H1 (cell line): ENCODE measurements at regions not wholly inside any gene's neighbourhood (a gene's known extent, or its start where the extent isn't known, plus 50 kb on each side); places are given as distances from the start of the nearest gene placed in this dataset.

Experiments used
- CTCF ChIA-PET: fragments of 300-600 bp; sonication (Branson Sonifier 250); formaldehyde crosslinking; loops from one replicate; lab custom pipeline; 2021; ENCODE audit not compliant: partially characterized antibody; lab: Charles Lee
- POLR2A ChIA-PET: fragments of 300-600 bp; sonication (Branson Sonifier 250); formaldehyde crosslinking; loops from one replicate; lab custom pipeline; 2021; ENCODE audit warnings: inconsistent platforms; ENCODE audit not compliant: partially characterized antibody; lab: Charles Lee
- DNase-seq, 2 experiments: peaks; one replicate each; pipeline versions ENCODE4 v3.0.0 to v3.0.0-alpha.2; 2010 to 2022; ENCODE audit warnings: low spot score in 2 of 2, low read depth in 1 of 2, mixed read lengths in 1 of 2
- FAIRE-seq: peaks from 2 replicates; lab custom pipeline; 2011; peaks lifted over from hg19 to GRCh38; lab: Jason Lieb, UNC
- H2AFZ ChIP-seq: 2 replicates; pipeline ENCODE4 v1.8.1; 2012; ENCODE audit warnings: low read length, inconsistent platforms
- H2AK5ac ChIP-seq: 2 replicates; pipeline ENCODE4 v1.6.1; 2013; ENCODE audit warnings: low read depth, low read length
- H2BK120ac ChIP-seq: replicated peaks from 2 replicates; pipeline ENCODE3; 2013; ENCODE audit warnings: low read depth, low read length, inconsistent platforms
- H2BK12ac ChIP-seq: 2 replicates; pipeline ENCODE4 v1.6.1; 2013; ENCODE audit warnings: low read depth, low read length
- H2BK15ac ChIP-seq: 2 replicates; pipeline ENCODE4 v1.6.1; 2013; ENCODE audit warnings: low read length
- H2BK20ac ChIP-seq: 2 replicates; pipeline ENCODE4 v1.6.1; 2013; ENCODE audit warnings: low read length
- H2BK5ac ChIP-seq: 2 replicates; pipeline ENCODE4 v1.6.1; 2013; ENCODE audit warnings: low read depth, low read length
- H3K14ac ChIP-seq: 2 replicates; pipeline ENCODE4 v1.6.1; 2013; ENCODE audit warnings: inconsistent platforms; ENCODE audit not compliant: insufficient read length
- H3K18ac ChIP-seq: 2 replicates; pipeline ENCODE4 v1.6.1; 2013; ENCODE audit warnings: low read length; ENCODE audit errors: extremely low read depth
- H3K23ac ChIP-seq: 2 replicates; pipeline ENCODE4 v1.6.1; 2013; ENCODE audit warnings: inconsistent platforms; ENCODE audit not compliant: insufficient read length
- H3K23me2 ChIP-seq: 2 replicates; pipeline ENCODE4 v1.6.1; 2013; ENCODE audit warnings: low read depth, low read length
- H3K27ac ChIP-seq: 2 replicates; pipeline ENCODE4 v1.6.1; 2011; ENCODE audit warnings: low read depth, low read length, inconsistent platforms
- H3K27me3 ChIP-seq, 4 experiments: replicated peaks in 1 of 4; 1 replicate in 1 of 4; 2 replicates in 3 of 4; pipeline versions ENCODE4 v1.6.1 to v1.8.1; 2011 to 2013; ENCODE audit warnings: low read length in 3 of 4, mild to moderate bottlenecking in 3 of 4, inconsistent platforms in 2 of 4, mixed read lengths in 2 of 4, moderate library complexity in 1 of 4; ENCODE audit not compliant: control insufficient read depth in 3 of 4, insufficient read depth in 3 of 4; ENCODE audit errors: extremely low read depth in 1 of 4
- H3K36me3 ChIP-seq, 4 experiments: 2 replicates each; pipeline versions ENCODE4 v1.6.1 to v1.8.1; 2011 to 2013; ENCODE audit warnings: mild to moderate bottlenecking in 4 of 4, low read length in 3 of 4, moderate library complexity in 2 of 4, control low read depth in 1 of 4, inconsistent platforms in 1 of 4; ENCODE audit not compliant: insufficient read depth in 4 of 4, control insufficient read depth in 2 of 4
- H3K4ac ChIP-seq: replicated peaks from 2 replicates; pipeline ENCODE3; 2013; ENCODE audit warnings: low read length, low read depth, mixed read lengths, inconsistent platforms; ENCODE audit not compliant: insufficient read length
- H3K4me1 ChIP-seq, 4 experiments: replicated peaks in 1 of 4; 1 replicate in 1 of 4; 2 replicates in 3 of 4; pipeline versions ENCODE4 v1.6.1 to v1.8.1; 2011 to 2013; ENCODE audit warnings: low read length in 3 of 4, inconsistent platforms in 2 of 4, mixed read lengths in 1 of 4; ENCODE audit not compliant: insufficient read depth in 4 of 4, control insufficient read depth in 3 of 4
- H3K4me2 ChIP-seq, 2 experiments: 2 replicates each; pipeline versions ENCODE4 v1.6.1 to v1.8.1; 2011 to 2013; ENCODE audit warnings: low read depth in 2 of 2, low read length in 2 of 2, control low read depth in 1 of 2, inconsistent platforms in 1 of 2, mild to moderate bottlenecking in 1 of 2; ENCODE audit not compliant: insufficient read depth in 1 of 2
- H3K4me3 ChIP-seq, 4 experiments: fragments of 200-600, 300-600 bp in 1 of 4; sonication (generic), shearing (Covaris generic), sonication (Bioruptor Twin) in 1 of 4; 2 replicates each; pipeline versions ENCODE4 v1.5.1 to v1.8.1; 2011 to 2016; ENCODE audit warnings: low read length in 4 of 4, low read depth in 3 of 4, control low read depth in 2 of 4, inconsistent platforms in 2 of 4, mild to moderate bottlenecking in 2 of 4, mixed read lengths in 1 of 4, moderate library complexity in 1 of 4; ENCODE audit not compliant: insufficient read depth in 2 of 4; ENCODE audit errors: extremely low read depth in 1 of 4
- H3K56ac ChIP-seq: replicated peaks from 2 replicates; pipeline ENCODE3; 2013; ENCODE audit warnings: low read depth, mild to moderate bottlenecking, mixed read lengths, low read length, inconsistent platforms; ENCODE audit not compliant: insufficient read length
- H3K79me1 ChIP-seq: 2 replicates; pipeline ENCODE4 v1.6.1; 2013; ENCODE audit warnings: low read depth, low read length, control low read depth
- H3K79me2 ChIP-seq, 2 experiments: 2 replicates each; pipeline versions ENCODE4 v1.6.1 to v1.8.1; 2012 to 2013; ENCODE audit warnings: low read length in 2 of 2, mild to moderate bottlenecking in 2 of 2, inconsistent platforms in 1 of 2; ENCODE audit not compliant: insufficient read depth in 2 of 2, control insufficient read depth in 1 of 2
- H3K9ac ChIP-seq, 4 experiments: replicated peaks in 1 of 4; 1 replicate in 1 of 4; 2 replicates in 3 of 4; pipeline versions ENCODE4 v1.6.1 to v1.8.1; 2011 to 2013; ENCODE audit warnings: low read depth in 3 of 4, low read length in 3 of 4, control low read depth in 2 of 4, mild to moderate bottlenecking in 2 of 4, moderate library complexity in 2 of 4, inconsistent platforms in 1 of 4; ENCODE audit errors: extremely low read depth in 1 of 4
- H3K9me3 ChIP-seq, 2 experiments: 2 replicates each; pipeline versions ENCODE4 v1.6.1 to v1.8.1; 2012 to 2013; ENCODE audit warnings: mild to moderate bottlenecking in 2 of 2, moderate library complexity in 2 of 2, control low read depth in 1 of 2, inconsistent platforms in 1 of 2, low read depth in 1 of 2, low read length in 1 of 2, mixed read lengths in 1 of 2; ENCODE audit not compliant: insufficient read depth in 2 of 2
- H4K20me1 ChIP-seq, 2 experiments: replicated peaks in 1 of 2; 2 replicates each; pipeline versions ENCODE3 to v1.8.1; 2011 to 2013; ENCODE audit warnings: inconsistent platforms in 2 of 2, low read length in 2 of 2, mild to moderate bottlenecking in 1 of 2; ENCODE audit not compliant: insufficient read depth in 2 of 2, control insufficient read depth in 1 of 2
- H4K5ac ChIP-seq: 2 replicates; pipeline ENCODE4 v1.6.1; 2013; ENCODE audit warnings: low read length, low read depth, mixed read lengths, inconsistent platforms; ENCODE audit not compliant: insufficient read length
- H4K8ac ChIP-seq: 2 replicates; pipeline ENCODE4 v1.8.0; 2013; ENCODE audit warnings: mild to moderate bottlenecking, moderate library complexity, low read length, inconsistent platforms; ENCODE audit not compliant: insufficient read depth; ENCODE audit errors: extremely low read depth
- H4K91ac ChIP-seq: replicated peaks from 2 replicates; pipeline ENCODE3; 2013; ENCODE audit warnings: low read length, mixed read lengths, inconsistent platforms; ENCODE audit not compliant: insufficient read length
- BCL11A ChIP-seq, 2 experiments: IDR thresholded peaks; one replicate each; pipeline ENCODE4 v1.6.1; 2011; ENCODE audit warnings: low read depth in 2 of 2, low read length in 2 of 2, mild to moderate bottlenecking in 2 of 2
- EP300 ChIP-seq, 2 experiments: IDR thresholded peaks; 1 replicate in 1 of 2; 2 replicates in 1 of 2; pipeline ENCODE4 v1.6.1; 2011 to 2012; ENCODE audit warnings: low read depth in 2 of 2, low read length in 2 of 2, mild to moderate bottlenecking in 2 of 2, borderline replicate concordance in 1 of 2, inconsistent platforms in 1 of 2, moderate library complexity in 1 of 2
- GABPA ChIP-seq: IDR thresholded peaks from 2 replicates; pipeline ENCODE4 v1.6.1; 2011; ENCODE audit warnings: mild to moderate bottlenecking, low read length, moderate library complexity, borderline replicate concordance; ENCODE audit not compliant: insufficient read depth
- GTF2F1 ChIP-seq: IDR thresholded peaks from 2 replicates; pipeline ENCODE4 v1.6.1; 2012; ENCODE audit warnings: low read depth, low read length, improper control_type of control experiment, borderline replicate concordance
- HDAC2 ChIP-seq, 2 experiments: fragments of 300-600 bp in 1 of 2; sonication (generic) in 1 of 2; IDR thresholded peaks; 2 replicates each; pipeline ENCODE4 v1.6.1; 2011 to 2012; ENCODE audit warnings: low read depth in 2 of 2, low read length in 2 of 2, mild to moderate bottlenecking in 2 of 2, moderate library complexity in 2 of 2, borderline replicate concordance in 1 of 2, inconsistent platforms in 1 of 2
- HDAC6 ChIP-seq: IDR thresholded peaks from one replicate; pipeline ENCODE4 v1.7.1; 2012; ENCODE audit warnings: low read depth, mild to moderate bottlenecking, inconsistent platforms, low read length, moderate library complexity
- JUN ChIP-seq: IDR thresholded peaks from 2 replicates; pipeline ENCODE4 v1.6.1; 2011; ENCODE audit warnings: low read depth, mild to moderate bottlenecking, improper control_type of control experiment, low read length
- JUND ChIP-seq: IDR thresholded peaks from 2 replicates; pipeline ENCODE4 v1.6.1; 2011; ENCODE audit warnings: mild to moderate bottlenecking, improper control_type of control experiment, low read length
- KDM1A ChIP-seq: fragments of 200-600, 300-600 bp; sonication (generic); IDR thresholded peaks from 2 replicates; pipeline ENCODE4 v1.7.1; 2016; ENCODE audit warnings: mild to moderate bottlenecking, low read length, borderline replicate concordance
- POLR2A ChIP-seq, 2 experiments: IDR thresholded peaks; 1 replicate in 1 of 2; 2 replicates in 1 of 2; pipeline ENCODE4 v1.6.1; 2011; ENCODE audit warnings: low read depth in 2 of 2, low read length in 2 of 2, mild to moderate bottlenecking in 2 of 2; ENCODE audit errors: control extremely low read depth in 1 of 2
- SRF ChIP-seq: IDR thresholded peaks from 2 replicates; pipeline ENCODE4 v1.6.1; 2011; ENCODE audit warnings: mild to moderate bottlenecking, low read depth, low read length, moderate library complexity
- TAF1 ChIP-seq: IDR thresholded peaks from 2 replicates; pipeline ENCODE4 v1.6.1; 2011; ENCODE audit warnings: mild to moderate bottlenecking, low read depth, low read length
- YY1 ChIP-seq: IDR thresholded peaks from 2 replicates; pipeline ENCODE4 v1.6.1; 2011; ENCODE audit warnings: low read depth, mild to moderate bottlenecking, low read length
- TF ChIP-seq, protein P1 (sequence below): IDR thresholded peaks from 2 replicates; pipeline ENCODE4 v1.6.1; 2012; ENCODE audit warnings: low read length, inconsistent platforms

DNA sequence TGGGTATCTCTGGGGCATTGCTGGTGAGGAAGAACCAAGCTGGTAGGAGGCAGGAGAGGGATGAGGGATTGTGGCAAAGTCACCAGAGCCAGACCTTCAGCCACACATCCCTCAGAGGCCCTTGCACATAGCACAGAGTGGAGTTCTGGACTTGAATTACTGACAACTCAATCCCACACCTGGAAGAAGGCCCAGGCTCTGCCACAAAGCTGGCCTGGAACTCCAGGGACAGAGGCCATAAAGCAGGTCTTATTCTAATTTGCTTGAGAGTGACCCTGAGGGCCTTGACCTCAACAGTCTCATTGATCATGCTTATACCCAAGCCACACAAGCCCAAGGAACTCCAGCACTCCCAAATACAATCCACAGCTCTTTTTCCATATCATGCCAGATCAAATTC, 486.2 kb upstream of the ZMIZ1 start:
- DNase-seq: no peak
- no peaks in the 10 kb centered on the region for H3K23me2 ChIP-seq
- H4K91ac ChIP-seq: no peak overlapping the region
- H3K56ac ChIP-seq: no peak overlapping the region
- H3K4ac ChIP-seq: no peak overlapping the region
- H2BK12ac ChIP-seq: no peak overlapping the region
- H4K5ac ChIP-seq: no peak overlapping the region
- no peak overlapping the region for H3K9ac ChIP-seq
- no peaks in the 10 kb centered on the region for H3K79me2 ChIP-seq
- no peak overlapping the region for H2BK5ac ChIP-seq
- no peak overlapping the region for H2BK120ac ChIP-seq
- H2BK15ac ChIP-seq: no peak overlapping the region
- POLR2A ChIA-PET: no interaction called here
- no peak for FAIRE-seq
- H3K9me3 ChIP-seq: no peaks in the 10 kb centered on the region
- H3K36me3 ChIP-seq: no peaks in the 10 kb centered on the region
- no peak overlapping the region for H3K4me2 ChIP-seq
- no peaks in the 10 kb centered on the region for H3K79me1 ChIP-seq
- no peak overlapping the region for H3K23ac ChIP-seq
- CTCF ChIA-PET: interaction anchor here (1.2 to 1.4 kb wide), 2 partner anchors 51 to 536 kb away, joined by 3 read pairs; no protein-coding TSS in a partner anchor
- H3K14ac ChIP-seq: no peak overlapping the region
- H3K18ac ChIP-seq: no peak overlapping the region
- H4K8ac ChIP-seq: no peak overlapping the region
- no peak overlapping the region for H2AK5ac ChIP-seq
- H3K4me1 ChIP-seq: 0 out of 7 replicates have a peak, but pooled peaks cover 0 to 2% (median 0%) of the 10 kb centered on the region in 4 experiments
- H3K27ac ChIP-seq: no peak overlapping the region
- H3K4me3 ChIP-seq: no peak overlapping the region
- H2BK20ac ChIP-seq: no peak overlapping the region
- no peaks in the 10 kb centered on the region for H4K20me1 ChIP-seq
- H2AFZ ChIP-seq: no peak overlapping the region
- H3K27me3 ChIP-seq: 0 out of 7 replicates have a peak, but pooled peaks cover 0 to 3% (median 0%) of the 10 kb centered on the region in 4 experiments
- no peak for TF ChIP-seq SRF
- TF ChIP-seq HDAC2 (IDR thresholded peaks at IDR 0.05; ENCODE audit: borderline replicate concordance in 1 of 2, low read depth in 2 of 2, low read length in 2 of 2): no peak
- no peak for TF ChIP-seq JUN
- no peak for TF ChIP-seq HDAC6
- TF ChIP-seq, protein P1, sequence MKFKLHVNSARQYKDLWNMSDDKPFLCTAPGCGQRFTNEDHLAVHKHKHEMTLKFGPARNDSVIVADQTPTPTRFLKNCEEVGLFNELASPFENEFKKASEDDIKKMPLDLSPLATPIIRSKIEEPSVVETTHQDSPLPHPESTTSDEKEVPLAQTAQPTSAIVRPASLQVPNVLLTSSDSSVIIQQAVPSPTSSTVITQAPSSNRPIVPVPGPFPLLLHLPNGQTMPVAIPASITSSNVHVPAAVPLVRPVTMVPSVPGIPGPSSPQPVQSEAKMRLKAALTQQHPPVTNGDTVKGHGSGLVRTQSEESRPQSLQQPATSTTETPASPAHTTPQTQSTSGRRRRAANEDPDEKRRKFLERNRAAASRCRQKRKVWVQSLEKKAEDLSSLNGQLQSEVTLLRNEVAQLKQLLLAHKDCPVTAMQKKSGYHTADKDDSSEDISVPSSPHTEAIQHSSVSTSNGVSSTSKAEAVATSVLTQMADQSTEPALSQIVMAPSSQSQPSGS: no peak
- no peak for TF ChIP-seq TAF1
- no peak for TF ChIP-seq GABPA
- TF ChIP-seq KDM1A: no peak
- TF ChIP-seq GTF2F1: no peak
- no peak for TF ChIP-seq YY1
- TF ChIP-seq BCL11A (IDR thresholded peaks at IDR 0.05; ENCODE audit: low read depth in 2 of 2, low read length in 2 of 2): no peak
- TF ChIP-seq EP300 (IDR thresholded peaks at IDR 0.05; ENCODE audit: borderline replicate concordance in 1 of 2, low read depth in 2 of 2, low read length in 2 of 2): no peak
- no peak for TF ChIP-seq POLR2A (IDR thresholded peaks at IDR 0.05; ENCODE audit: control extremely low read depth in 1 of 2, low read depth in 2 of 2, low read length in 2 of 2)
- TF ChIP-seq JUND: no peak
